AG10803 (cell line): ENCODE measurements at regions not wholly inside any gene's neighbourhood (a gene's known extent, or its start where the extent isn't known, plus 50 kb on each side); places are given as distances from the start of the nearest gene placed in this dataset.
A peak's percentile ranks its signal among the peaks of the same experiment; 100 is the strongest.
"Not testable (repeated sequence)": the region's sequence is repeated elsewhere in the genome, so short reads cannot be mapped to it uniquely, and the experiment has no call there.

Experiments used
- DNase-seq: peaks from one replicate; pipeline ENCODE4 v3.0.0; 2010; ENCODE audit warnings: low read depth
- H3K4me3 ChIP-seq: 2 replicates; pipeline ENCODE4 v1.5.1; 2011; ENCODE audit warnings: mild to moderate bottlenecking, low read length, control low read depth
- TF ChIP-seq, protein P1 (sequence below): conservative IDR thresholded peaks from 2 replicates; pipeline ENCODE4 v1.5.1; 2011; ENCODE audit warnings: mild to moderate bottlenecking, low read length, control low read depth, inconsistent platforms

DNA sequence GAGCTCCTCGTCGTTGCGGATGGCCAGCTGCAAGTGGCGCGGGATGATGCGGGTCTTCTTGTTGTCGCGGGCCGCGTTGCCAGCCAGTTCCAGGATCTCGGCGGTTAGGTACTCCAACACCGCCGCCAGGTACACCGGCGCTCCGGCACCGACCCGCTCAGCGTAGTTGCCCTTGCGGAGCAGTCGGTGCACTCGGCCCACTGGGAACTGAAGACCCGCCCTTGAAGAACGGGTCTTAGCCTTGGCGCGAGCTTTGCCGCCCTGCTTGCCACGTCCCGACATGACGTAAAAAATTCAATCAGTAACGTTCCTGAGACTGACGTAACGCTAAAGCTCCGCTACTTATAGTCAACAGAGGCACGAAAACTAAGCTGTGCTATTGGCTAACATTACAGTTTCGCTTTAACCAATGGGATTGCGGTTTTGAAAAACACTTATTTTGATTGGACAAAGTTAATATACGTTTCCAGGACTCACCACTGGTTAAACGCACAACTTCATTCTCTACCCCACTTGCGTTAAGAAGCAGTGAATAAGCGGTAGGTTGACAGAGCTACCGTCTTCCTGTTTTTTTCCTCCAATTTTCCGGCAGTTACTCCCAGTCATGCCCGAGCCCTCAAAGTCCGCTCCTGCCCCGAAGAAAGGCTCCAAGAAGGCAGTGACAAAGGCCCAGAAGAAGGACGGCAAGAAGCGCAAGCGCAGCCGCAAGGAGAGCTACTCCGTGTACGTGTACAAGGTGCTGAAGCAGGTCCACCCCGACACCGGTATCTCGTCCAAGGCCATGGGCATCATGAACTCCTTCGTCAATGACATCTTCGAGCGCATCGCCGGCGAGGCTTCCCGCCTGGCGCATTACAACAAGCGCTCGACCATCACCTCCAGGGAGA lies 73.9 kb downstream of the OR2B2 start:
- peak overlapping the region; percentile 87 for H3K4me3 ChIP-seq
- TF ChIP-seq, protein P1, sequence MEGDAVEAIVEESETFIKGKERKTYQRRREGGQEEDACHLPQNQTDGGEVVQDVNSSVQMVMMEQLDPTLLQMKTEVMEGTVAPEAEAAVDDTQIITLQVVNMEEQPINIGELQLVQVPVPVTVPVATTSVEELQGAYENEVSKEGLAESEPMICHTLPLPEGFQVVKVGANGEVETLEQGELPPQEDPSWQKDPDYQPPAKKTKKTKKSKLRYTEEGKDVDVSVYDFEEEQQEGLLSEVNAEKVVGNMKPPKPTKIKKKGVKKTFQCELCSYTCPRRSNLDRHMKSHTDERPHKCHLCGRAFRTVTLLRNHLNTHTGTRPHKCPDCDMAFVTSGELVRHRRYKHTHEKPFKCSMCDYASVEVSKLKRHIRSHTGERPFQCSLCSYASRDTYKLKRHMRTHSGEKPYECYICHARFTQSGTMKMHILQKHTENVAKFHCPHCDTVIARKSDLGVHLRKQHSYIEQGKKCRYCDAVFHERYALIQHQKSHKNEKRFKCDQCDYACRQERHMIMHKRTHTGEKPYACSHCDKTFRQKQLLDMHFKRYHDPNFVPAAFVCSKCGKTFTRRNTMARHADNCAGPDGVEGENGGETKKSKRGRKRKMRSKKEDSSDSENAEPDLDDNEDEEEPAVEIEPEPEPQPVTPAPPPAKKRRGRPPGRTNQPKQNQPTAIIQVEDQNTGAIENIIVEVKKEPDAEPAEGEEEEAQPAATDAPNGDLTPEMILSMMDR = no peak
- peak; percentile 99 for DNase-seq

DNA sequence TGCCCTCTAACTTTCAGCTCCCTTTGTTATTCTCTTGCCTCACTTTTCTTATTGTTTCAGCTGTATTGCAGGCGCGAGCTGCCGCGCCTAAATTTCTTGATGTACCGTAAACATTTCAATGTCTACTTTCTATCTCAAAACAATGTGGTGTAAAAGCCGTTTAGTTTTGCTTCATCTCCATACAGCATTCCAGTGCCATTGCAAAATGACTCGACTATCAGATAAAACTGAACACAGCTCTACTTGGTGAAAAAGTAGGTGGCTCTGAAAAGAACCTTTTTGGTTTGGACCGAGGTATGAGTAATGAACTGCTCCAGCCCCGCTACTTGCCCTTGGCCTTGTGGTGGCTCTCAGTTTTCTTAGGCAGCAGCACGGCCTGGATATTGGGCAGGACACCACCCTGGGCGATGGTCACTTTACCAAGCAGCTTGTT lies 74.6 kb downstream of the OR2B2 start:
- TF ChIP-seq, protein P1 = no peak
- peak; percentile 57 for DNase-seq

DNA sequence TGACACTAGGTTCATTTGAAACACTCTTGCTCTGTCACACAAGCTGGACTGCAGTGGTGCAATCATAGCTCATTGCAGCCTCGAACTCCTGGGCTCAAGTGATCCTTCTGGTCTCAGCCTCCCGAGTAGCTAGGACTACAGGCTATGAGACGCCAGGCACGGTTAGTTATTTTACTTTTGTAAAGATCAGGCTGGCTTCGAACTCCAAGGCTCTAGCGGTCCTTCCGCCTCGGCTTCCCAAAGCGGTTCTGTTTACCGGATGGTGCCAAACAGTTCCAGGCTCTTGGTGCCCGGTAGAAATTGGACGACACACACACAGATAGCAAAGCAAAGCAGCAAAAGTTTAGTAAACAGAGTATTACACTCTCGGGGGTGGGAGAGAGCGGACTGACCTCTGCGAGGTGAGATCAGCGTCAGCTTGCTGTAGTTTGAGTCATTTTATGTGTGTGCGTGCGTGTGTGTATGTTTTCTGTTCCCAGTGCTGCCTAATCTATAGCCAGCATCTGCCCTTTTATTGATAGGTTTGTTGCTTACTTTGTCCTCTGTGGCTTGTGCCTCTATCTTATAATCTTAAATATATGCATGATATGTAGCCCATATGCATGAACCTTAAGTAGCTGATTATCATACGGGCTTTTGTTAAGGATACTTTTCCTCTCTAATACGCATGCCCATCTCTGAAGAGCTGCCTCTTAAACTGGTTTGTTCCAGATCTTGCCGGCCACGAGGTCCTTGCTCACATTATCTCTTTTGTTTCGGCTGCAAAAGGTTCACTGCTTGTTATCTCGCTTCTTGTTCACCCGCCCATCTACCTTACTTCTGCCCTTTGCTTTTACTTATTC lies 75.2 kb downstream of the OR2B2 start:
- DNase-seq = peak; percentile 79
- TF ChIP-seq, protein P1 = no peak
- H3K4me3 ChIP-seq = peak overlapping the region; percentile 87

More for the DNA sequence above, 74.6 kb downstream of the OR2B2 start:
- peak overlapping the region; percentile 87 for H3K4me3 ChIP-seq

DNA sequence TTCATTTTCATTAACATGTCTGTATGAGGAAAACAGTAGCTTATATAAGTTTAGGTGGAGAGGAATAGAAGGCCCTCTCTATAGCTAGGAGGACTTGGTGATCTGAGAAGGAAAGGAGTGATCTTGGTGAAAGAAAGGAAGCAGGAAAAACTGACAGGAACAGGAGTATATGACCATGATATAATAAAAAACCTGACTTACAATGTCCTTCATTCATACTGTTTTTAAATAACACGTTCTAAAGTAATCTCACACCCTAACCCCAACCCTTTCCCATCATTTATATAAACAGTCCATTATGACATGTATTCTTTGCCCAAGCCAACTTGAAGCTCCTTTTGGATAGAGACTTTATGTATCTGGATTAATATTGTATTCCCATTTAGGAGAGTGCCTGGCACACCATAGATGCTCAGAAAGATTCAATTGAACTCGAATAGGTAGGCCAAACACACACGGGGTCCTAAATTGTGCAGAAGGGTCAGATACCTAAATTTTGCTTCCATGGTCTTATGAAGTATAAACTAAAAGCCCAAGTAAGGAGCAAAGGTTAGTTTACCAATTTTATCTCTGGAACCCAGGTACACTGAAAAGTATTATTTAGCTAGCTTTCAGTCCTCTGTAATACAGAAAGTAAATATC lies 75.9 kb downstream of the OR2B2 start:
- no peak for DNase-seq
- TF ChIP-seq, protein P1 = no peak
- H3K4me3 ChIP-seq = peak overlapping the region; percentile 87

DNA sequence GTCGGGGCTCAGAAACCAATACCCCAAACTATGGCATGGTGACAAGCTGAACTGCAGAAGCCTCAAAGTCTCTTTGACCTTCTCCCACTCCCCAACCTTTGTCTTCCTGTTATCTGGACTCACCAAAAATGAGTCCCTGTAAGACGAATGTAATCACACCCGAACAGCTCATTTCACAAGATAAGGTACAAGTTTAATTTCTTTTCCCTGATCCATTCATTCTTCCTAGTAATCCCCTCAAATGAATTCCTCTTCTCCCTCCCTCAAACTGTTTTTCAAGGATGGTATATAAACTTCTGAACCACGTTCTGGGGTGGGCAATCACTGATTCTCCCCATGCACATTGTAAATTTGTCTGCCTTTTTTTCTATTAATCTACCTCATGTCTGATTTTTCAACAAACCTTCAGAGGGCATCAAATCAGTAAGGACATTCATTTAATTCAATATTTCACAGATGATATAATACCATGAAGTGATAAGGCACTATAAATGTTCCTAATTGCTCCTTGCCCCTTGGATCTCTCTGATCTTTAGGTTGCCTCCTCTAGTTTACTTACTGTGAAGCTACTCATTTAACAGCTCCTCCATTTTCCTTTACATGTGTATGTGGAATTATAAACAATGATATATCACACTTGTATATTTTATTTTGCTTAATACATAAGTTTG lies 77.2 kb downstream of the OR2B2 start:
- no peak overlapping the region for H3K4me3 ChIP-seq
- TF ChIP-seq, protein P1 = no peak
- no peak for DNase-seq

DNA sequence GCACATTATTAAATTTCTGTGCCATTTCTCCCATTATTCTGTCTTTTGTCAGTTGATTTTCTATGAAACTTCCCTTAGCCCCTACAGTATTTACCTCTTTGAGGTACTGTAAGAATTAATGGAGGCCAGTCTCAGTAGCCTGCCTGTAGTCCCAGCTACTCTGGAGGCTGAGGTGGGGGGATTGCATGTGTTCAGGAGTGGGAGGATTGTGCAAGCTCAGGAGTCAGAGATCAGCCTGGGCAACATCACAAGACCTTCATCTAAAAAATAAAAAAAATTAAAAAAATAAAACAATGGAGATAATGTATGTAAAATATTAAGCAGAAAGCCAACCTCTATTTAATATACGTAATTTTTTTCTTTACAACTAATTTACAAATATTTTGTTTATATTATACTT lies 77.8 kb downstream of the OR2B2 start:
- TF ChIP-seq, protein P1 = no peak
- no peak overlapping the region for H3K4me3 ChIP-seq

DNA sequence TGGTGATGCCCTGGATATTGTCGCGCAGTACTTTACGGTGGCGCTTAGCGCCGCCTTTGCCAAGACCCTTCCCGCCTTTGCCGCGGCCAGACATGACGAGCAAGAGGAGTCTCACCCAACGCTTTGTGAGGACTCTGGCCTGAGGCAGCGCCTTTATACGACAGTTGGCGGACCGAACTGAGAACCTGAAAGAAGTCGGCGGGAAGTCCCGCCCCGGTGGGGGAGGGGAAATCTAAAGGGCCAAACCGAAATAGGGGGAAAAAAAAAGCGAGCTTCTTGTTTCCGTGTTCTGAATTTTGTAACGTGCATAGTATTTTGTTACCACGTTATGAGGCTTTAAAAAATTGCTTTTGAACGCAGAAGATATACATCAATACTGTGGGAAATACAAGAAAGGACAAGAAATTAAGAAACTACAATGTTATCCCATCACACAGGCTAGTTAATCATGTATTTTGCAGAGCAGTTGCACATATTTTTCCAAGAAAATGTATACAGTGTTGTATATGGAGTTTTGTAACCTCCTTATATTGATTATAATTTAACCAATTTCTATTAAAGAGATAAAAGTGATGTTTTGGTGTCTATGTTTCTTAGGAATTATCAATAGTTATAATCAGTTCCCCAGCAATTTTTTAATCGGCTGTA lies 80.6 kb downstream of the OR2B2 start:
- DNase-seq = peak; percentile 32
- peak overlapping the region; percentile 52 for H3K4me3 ChIP-seq

More for the DNA sequence above, 77.8 kb downstream of the OR2B2 start:
- DNase-seq = no peak

DNA sequence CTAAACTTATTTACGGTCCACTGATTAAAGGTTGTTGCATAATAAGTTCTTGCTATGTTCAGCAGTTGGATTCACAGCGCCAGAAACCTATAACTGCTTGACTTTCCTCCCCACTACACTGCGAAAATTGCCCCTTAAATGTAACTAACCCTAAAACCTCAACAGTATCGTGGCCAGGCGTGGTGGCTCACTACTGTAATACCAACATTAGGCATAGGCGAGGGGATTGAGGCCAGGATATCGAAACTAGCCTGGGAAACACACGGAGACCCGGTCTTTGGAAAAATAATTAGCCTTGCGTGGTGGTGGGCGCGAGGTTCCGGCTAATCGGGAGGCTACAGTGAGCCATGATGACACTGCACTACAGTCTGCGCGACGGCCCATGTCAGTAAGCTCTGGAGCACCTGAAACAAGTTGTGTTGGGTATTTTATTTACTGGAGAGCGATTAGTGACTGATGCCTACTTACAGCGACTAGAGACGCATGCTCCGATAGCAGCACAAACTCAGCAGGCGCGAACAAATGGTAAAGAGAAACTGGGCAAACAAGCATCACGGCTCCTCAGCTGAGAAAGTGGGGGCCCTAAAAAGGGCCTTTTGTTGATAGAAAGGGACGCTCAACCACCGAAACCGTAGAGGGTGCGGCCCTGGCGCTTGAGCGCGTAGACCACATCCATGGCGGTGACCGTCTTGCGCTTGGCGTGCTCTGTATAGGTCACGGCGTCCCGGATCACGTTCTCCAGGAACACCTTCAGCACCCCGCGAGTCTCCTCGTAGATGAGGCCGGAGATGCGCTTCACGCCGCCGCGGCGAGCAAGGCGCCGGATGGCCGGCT lies 81.4 kb downstream of the OR2B2 start:
- peak overlapping the region; percentile 68 for H3K4me3 ChIP-seq
- not testable (repeated sequence) for DNase-seq
